SK-N-SH (cell line): ENCODE measurements at regions not wholly inside any gene's neighbourhood (a gene's known extent, or its start where the extent isn't known, plus 50 kb on each side); places are given as distances from the start of the nearest gene placed in this dataset.

Experiments used
- CTCF ChIA-PET: fragments of 300-600, 350-600 bp; formaldehyde crosslinking; extraction: SDS; loops from one replicate; lab custom pipeline; 2021; lab: Yijun Ruan, JAX
- POLR2A ChIA-PET: fragments of 350-600 bp; sonication (Branson Sonifier 250); formaldehyde crosslinking; extraction: SDS; loops from one replicate; lab custom pipeline; 2020; ENCODE audit warnings: antibody characterized with exemption, inconsistent platforms; lab: Yijun Ruan, JAX
- DNase-seq: peaks from one replicate; pipeline ENCODE4 v3.0.0; 2012
- H2AFZ ChIP-seq: fragments of 200-600 bp; sonication (generic); 2 replicates; pipeline ENCODE4 v1.8.1; 2016; ENCODE audit warnings: antibody characterized with exemption, mild to moderate bottlenecking, low read depth
- H3F3A ChIP-seq: fragments of 200-600 bp; sonication (generic); replicated peaks from 2 replicates; pipeline ENCODE3; 2016; ENCODE audit warnings: antibody characterized with exemption, mild to moderate bottlenecking; ENCODE audit not compliant: insufficient read depth
- H3K27ac ChIP-seq, 2 experiments: fragments of 200-500 bp in 1 of 2; fragments of 200-600 bp in 1 of 2; sonication (Bioruptor generic) in 1 of 2; sonication (generic), shearing (Covaris generic) in 1 of 2; 2 replicates each; pipeline versions ENCODE4 v1.5.1 to v1.6.1; 2014 to 2016; ENCODE audit warnings: low read depth in 2 of 2, inconsistent platforms in 1 of 2, low read length in 1 of 2, mild to moderate bottlenecking in 1 of 2, mixed read lengths in 1 of 2
- H3K27me3 ChIP-seq: fragments of 200-600 bp; sonication (generic), shearing (Covaris generic); 2 replicates; pipeline ENCODE4 v1.6.1; 2016; ENCODE audit warnings: mixed run types; ENCODE audit not compliant: insufficient read depth
- H3K36me3 ChIP-seq, 2 experiments: fragments of 200-500 bp in 1 of 2; fragments of 200-600 bp in 1 of 2; sonication (Bioruptor generic) in 1 of 2; sonication (generic) in 1 of 2; replicated peaks in 1 of 2; 2 replicates each; pipeline versions ENCODE3 to v1.5.1; 2014 to 2016; ENCODE audit warnings: low read length in 1 of 2, mild to moderate bottlenecking in 1 of 2; ENCODE audit not compliant: insufficient read depth in 2 of 2, control insufficient read depth in 1 of 2
- H3K4me1 ChIP-seq, 2 experiments: fragments of 200-500 bp in 1 of 2; fragments of 200-600 bp in 1 of 2; sonication (Bioruptor generic) in 1 of 2; sonication (generic), shearing (Covaris generic) in 1 of 2; 2 replicates each; pipeline versions ENCODE4 v1.5.1 to v1.6.1; 2014 to 2016; ENCODE audit warnings: low read depth in 1 of 2, low read length in 1 of 2, mixed run types in 1 of 2; ENCODE audit not compliant: insufficient read depth in 2 of 2, control insufficient read depth in 1 of 2
- H3K4me2 ChIP-seq: fragments of 200-600 bp; sonication (generic), shearing (Covaris generic); 2 replicates; pipeline ENCODE4 v1.6.1; 2017; ENCODE audit warnings: mixed run types
- H3K4me3 ChIP-seq, 2 experiments: fragments of 200-500 bp in 1 of 2; fragments of 200-600 bp in 1 of 2; sonication (Bioruptor generic) in 1 of 2; sonication (generic), shearing (Covaris generic) in 1 of 2; 2 replicates each; pipeline versions ENCODE4 v1.5.1 to v1.8.1; 2014 to 2016; ENCODE audit warnings: low read depth in 2 of 2, inconsistent platforms in 1 of 2, low read length in 1 of 2, mild to moderate bottlenecking in 1 of 2, mixed read lengths in 1 of 2, moderate library complexity in 1 of 2
- H3K79me2 ChIP-seq: fragments of 200-600 bp; sonication (generic); 2 replicates; pipeline ENCODE4 v1.8.1; 2017; ENCODE audit warnings: mild to moderate bottlenecking; ENCODE audit not compliant: insufficient read depth
- H3K9ac ChIP-seq: fragments of 200-600 bp; sonication (generic); 2 replicates; pipeline ENCODE4 v1.6.1; 2017; ENCODE audit warnings: mixed run types
- H3K9me2 ChIP-seq: fragments of 200-600 bp; sonication (generic); 2 replicates; pipeline ENCODE4 v1.6.1; 2017; ENCODE audit warnings: mixed run types
- H3K9me3 ChIP-seq: fragments of 200-600 bp; sonication (generic); 2 replicates; pipeline ENCODE4 v1.6.1; 2017; ENCODE audit warnings: mixed run types, mild to moderate bottlenecking, moderate library complexity
- H4K20me1 ChIP-seq: fragments of 200-600 bp; sonication (generic); 2 replicates; pipeline ENCODE4 v1.6.1; 2017; ENCODE audit warnings: mild to moderate bottlenecking, mixed run types; ENCODE audit not compliant: insufficient read depth
- CHD2 ChIP-seq: fragments of 150-350 bp; IDR thresholded peaks from 2 replicates; pipeline ENCODE4 v1.6.1; 2018; ENCODE audit warnings: low read length; ENCODE audit not compliant: partially characterized antibody
- ELF1 ChIP-seq: IDR thresholded peaks from 2 replicates; pipeline ENCODE4 v1.4.0; 2012
- EP300 ChIP-seq, 2 experiments: IDR thresholded peaks; 2 replicates each; pipeline versions ENCODE4 v1.4.0 to v1.6.1; 2012; ENCODE audit warnings: borderline replicate concordance in 1 of 2, low read depth in 1 of 2, low read length in 1 of 2
- FOSL2 ChIP-seq: IDR thresholded peaks from 2 replicates; pipeline ENCODE4 v1.4.0; 2012; ENCODE audit warnings: low read depth, mild to moderate bottlenecking, moderate library complexity, borderline replicate concordance
- FOXM1 ChIP-seq: IDR thresholded peaks from 2 replicates; pipeline ENCODE4 v1.4.0; 2012; ENCODE audit warnings: low read depth, mild to moderate bottlenecking
- JUND ChIP-seq: IDR thresholded peaks from 2 replicates; pipeline ENCODE4 v1.4.0; 2012
- MEF2A ChIP-seq: IDR thresholded peaks from 2 replicates; pipeline ENCODE4 v1.4.0; 2012; ENCODE audit warnings: low read depth, borderline replicate concordance
- NFIC ChIP-seq: IDR thresholded peaks from 2 replicates; pipeline ENCODE4 v1.4.0; 2012; ENCODE audit warnings: borderline replicate concordance
- RAD21 ChIP-seq: IDR thresholded peaks from 2 replicates; pipeline ENCODE4 v1.6.1; 2012; ENCODE audit warnings: mild to moderate bottlenecking, low read length
- RCOR1 ChIP-seq: fragments of 150-350 bp; IDR thresholded peaks from 2 replicates; pipeline ENCODE4 v1.6.1; 2017; ENCODE audit warnings: antibody characterized with exemption, low read length
- RFX5 ChIP-seq: IDR thresholded peaks from 2 replicates; pipeline ENCODE4 v1.6.1; 2012; ENCODE audit warnings: mild to moderate bottlenecking, improper control_type of control experiment, low read length
- RXRA ChIP-seq: IDR thresholded peaks from 2 replicates; pipeline ENCODE4 v1.4.0; 2012; ENCODE audit warnings: low read depth, mild to moderate bottlenecking, borderline replicate concordance
- SIN3A ChIP-seq: IDR thresholded peaks from 2 replicates; pipeline ENCODE4 v1.6.1; 2012; ENCODE audit warnings: low read depth, mild to moderate bottlenecking, low read length, moderate library complexity, borderline replicate concordance
- TCF12 ChIP-seq: IDR thresholded peaks from 2 replicates; pipeline ENCODE4 v1.4.0; 2012
- TEAD4 ChIP-seq: IDR thresholded peaks from 2 replicates; pipeline ENCODE4 v1.4.0; 2012; ENCODE audit warnings: mild to moderate bottlenecking, borderline replicate concordance; ENCODE audit not compliant: insufficient read depth
- WGBS: methylation state at CpG from one replicate; pipeline ENCODE4 v1.1.6; 2017; ENCODE audit warnings: low lambda C conversion rate; 5-methylcytosine and 5-hydroxymethylcytosine counted together
- TF ChIP-seq, protein P1 (sequence below): IDR thresholded peaks from 2 replicates; pipeline ENCODE4 v1.4.0; 2012; ENCODE audit warnings: low read depth, borderline replicate concordance
- TF ChIP-seq, protein P2 (sequence below): IDR thresholded peaks from 2 replicates; pipeline ENCODE4 v1.4.0; 2012; ENCODE audit warnings: low read depth, borderline replicate concordance
- TF ChIP-seq, protein P3 (sequence below): IDR thresholded peaks from 2 replicates; pipeline ENCODE4; 2012

DNA sequence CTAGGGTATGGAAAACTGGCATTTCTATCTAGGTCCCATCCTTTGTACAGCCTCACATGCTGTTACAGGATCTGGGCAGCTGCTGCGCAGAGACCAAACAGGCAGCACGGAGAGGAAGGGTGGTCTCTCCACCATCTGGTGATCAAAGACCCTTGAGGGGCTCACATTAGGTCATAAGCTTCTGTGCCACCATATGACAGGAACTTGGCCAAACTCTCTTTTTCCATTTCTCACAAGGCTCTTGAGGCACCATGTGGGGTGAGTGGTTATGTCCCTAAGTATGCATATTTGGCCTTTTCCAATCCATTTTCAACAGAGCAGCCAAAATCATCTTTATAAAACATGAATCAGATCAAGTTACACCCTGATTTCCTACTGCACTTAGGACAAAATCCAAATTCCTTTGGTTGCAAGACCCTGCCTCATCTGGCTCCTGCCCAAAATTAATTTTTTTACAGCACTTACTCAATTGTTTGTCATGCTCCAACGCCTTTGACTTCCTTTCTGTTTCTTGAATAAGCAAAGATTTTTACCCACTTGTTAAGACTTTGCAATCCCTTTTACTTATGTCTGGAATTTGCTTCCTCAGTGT, 730.0 kb downstream of the MAT2B start:
- 69% methylated on average over 3 of the region's 3 CpGs for WGBS
- no peaks in the 10 kb centered on the region for H3K36me3 ChIP-seq
- peaks cover 3 to 5% of the 10 kb centered on the region in 2 experiments; a peak in 3 of 4 replicates for H3K4me1 ChIP-seq
- peak; percentile 93 for TF ChIP-seq NFIC
- peak; percentile 49 for TF ChIP-seq FOSL2
- peak; percentile 72; the same call in 1 of the 2 replicates for TF ChIP-seq TEAD4
- 0 out of 2 replicates have a peak, but pooled peaks have one; percentile 35 for TF ChIP-seq RXRA
- peak; percentile 75 for TF ChIP-seq TCF12
- peak; percentile 38 for TF ChIP-seq JUND
- TF ChIP-seq FOXM1: peak; percentile 19; the same call in 1 of the 2 replicates
- TF ChIP-seq EP300 (IDR thresholded peaks at IDR 0.05; ENCODE audit: borderline replicate concordance in 1 of 2, low read depth in 1 of 2, low read length in 1 of 2): peak in 1 of 2 experiments; percentile 84; a peak in 2 of 4 replicates
- no peak for TF ChIP-seq RAD21
- TF ChIP-seq, protein P1, sequence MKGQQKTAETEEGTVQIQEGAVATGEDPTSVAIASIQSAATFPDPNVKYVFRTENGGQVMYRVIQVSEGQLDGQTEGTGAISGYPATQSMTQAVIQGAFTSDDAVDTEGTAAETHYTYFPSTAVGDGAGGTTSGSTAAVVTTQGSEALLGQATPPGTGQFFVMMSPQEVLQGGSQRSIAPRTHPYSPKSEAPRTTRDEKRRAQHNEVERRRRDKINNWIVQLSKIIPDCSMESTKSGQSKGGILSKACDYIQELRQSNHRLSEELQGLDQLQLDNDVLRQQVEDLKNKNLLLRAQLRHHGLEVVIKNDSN: no peak
- no peak for TF ChIP-seq RFX5
- no peak for TF ChIP-seq MEF2A
- TF ChIP-seq, protein P2, sequence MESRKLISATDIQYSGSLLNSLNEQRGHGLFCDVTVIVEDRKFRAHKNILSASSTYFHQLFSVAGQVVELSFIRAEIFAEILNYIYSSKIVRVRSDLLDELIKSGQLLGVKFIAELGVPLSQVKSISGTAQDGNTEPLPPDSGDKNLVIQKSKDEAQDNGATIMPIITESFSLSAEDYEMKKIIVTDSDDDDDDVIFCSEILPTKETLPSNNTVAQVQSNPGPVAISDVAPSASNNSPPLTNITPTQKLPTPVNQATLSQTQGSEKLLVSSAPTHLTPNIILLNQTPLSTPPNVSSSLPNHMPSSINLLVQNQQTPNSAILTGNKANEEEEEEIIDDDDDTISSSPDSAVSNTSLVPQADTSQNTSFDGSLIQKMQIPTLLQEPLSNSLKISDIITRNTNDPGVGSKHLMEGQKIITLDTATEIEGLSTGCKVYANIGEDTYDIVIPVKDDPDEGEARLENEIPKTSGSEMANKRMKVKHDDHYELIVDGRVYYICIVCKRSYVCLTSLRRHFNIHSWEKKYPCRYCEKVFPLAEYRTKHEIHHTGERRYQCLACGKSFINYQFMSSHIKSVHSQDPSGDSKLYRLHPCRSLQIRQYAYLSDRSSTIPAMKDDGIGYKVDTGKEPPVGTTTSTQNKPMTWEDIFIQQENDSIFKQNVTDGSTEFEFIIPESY: no peak
- no peak for TF ChIP-seq SIN3A
- TF ChIP-seq ELF1: no peak
- TF ChIP-seq RCOR1: no peak
- TF ChIP-seq, protein P3, sequence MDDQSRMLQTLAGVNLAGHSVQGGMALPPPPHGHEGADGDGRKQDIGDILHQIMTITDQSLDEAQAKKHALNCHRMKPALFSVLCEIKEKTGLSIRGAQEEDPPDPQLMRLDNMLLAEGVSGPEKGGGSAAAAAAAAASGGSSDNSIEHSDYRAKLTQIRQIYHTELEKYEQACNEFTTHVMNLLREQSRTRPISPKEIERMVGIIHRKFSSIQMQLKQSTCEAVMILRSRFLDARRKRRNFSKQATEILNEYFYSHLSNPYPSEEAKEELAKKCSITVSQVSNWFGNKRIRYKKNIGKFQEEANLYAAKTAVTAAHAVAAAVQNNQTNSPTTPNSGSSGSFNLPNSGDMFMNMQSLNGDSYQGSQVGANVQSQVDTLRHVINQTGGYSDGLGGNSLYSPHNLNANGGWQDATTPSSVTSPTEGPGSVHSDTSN: peak; percentile 75
- TF ChIP-seq CHD2: no peak
- H3K27me3 ChIP-seq: no peaks in the 10 kb centered on the region
- H3K27ac ChIP-seq: peak overlapping the region; percentile 25 to 65; a peak in 3 of 4 replicates
- DNase-seq: no peak
- H3K9ac ChIP-seq: no peak overlapping the region
- H3K9me3 ChIP-seq: no peaks in the 10 kb centered on the region
- ChIA-PET CTCF (interaction anchor here (0.6 kb wide), 1 partner anchor 9 kb away, joined by 3 read pairs; no protein-coding TSS in a partner anchor), POLR2A (no interaction called here)
- H2AFZ ChIP-seq: no peak overlapping the region
- no peak overlapping the region for H3K4me2 ChIP-seq
- H3K4me3 ChIP-seq: no peak overlapping the region
- H3F3A ChIP-seq: peaks cover 7% of the 10 kb centered on the region
- no peaks in the 10 kb centered on the region for H3K9me2 ChIP-seq
- H4K20me1 ChIP-seq: no peaks in the 10 kb centered on the region
- no peaks in the 10 kb centered on the region for H3K79me2 ChIP-seq
